GM19023 (cell line): ENCODE measurements at regions not wholly inside any gene's neighbourhood (a gene's known extent, or its start where the extent isn't known, plus 50 kb on each side); places are given as distances from the start of the nearest gene placed in this dataset.
"Not testable (repeated sequence)": the region's sequence is repeated elsewhere in the genome, so short reads cannot be mapped to it uniquely, and the experiment has no call there.

Source experiments
- ATAC-seq: cut with Tn5 transposase; IDR thresholded peaks from one replicate; pipeline ENCODE4 v1.9.1; 2021; ENCODE audit warnings: mild to moderate bottlenecking, moderate library complexity; ENCODE audit not compliant: unreplicated experiment

DNA sequence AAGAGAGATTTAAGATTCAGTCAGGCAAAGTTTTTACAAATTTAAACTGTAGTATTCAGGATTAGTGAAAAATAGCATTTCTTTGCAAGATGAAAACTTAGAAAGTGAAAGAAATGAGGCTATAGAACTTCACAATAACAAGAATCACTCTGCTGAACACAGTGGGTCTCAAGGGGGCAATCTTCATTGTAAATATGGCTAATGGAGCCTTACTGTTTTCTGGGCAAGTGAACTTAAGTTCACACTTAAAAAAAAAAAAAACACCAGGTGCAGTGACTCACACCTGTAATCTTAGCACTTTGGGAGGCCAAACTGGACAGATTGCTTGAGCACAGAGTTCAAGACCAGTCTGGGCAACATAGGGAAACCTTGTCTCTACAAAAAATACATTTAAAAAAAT lies 175.9 kb upstream of the SNX2 start:
- no peak for ATAC-seq

DNA sequence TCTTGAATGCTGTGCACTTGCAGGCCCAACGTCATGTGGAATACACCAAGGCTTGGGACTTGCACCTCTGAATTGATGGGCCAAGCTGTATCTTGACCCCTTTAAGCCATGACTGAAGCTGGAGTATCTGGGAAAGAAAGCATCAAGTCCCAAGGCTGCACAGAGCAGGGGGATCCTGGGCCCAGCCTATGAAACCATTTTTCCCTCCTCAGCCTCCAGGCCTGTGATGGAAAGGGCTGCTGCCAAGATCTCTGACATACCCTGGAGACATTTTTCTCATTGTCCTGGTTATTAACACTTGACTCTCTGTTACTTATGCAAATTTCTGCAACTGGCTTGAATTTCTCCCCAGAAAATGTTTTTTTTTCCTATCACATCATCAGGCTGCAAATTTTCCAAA lies 174.0 kb upstream of the SNX2 start:
- ATAC-seq, result no peak

DNA sequence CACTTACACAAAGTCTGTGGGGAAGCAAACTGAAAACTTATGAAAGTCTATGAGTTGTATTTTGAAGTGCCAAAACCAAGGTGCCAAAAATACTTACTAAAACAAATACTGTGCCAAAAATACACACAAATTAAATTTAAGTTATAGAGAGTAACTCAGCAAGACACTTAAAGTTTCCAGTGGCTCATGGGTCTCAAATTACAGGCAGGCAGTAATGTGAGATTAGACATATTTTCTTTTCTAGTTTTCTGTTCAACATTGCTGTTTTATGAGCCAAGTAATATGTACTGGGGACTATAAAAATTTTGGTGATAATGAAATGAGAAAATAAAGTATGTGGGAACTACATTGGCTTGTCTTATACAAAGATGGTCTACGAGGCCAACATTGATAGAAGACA lies 172.2 kb upstream of the SNX2 start:
- no peak for ATAC-seq

DNA sequence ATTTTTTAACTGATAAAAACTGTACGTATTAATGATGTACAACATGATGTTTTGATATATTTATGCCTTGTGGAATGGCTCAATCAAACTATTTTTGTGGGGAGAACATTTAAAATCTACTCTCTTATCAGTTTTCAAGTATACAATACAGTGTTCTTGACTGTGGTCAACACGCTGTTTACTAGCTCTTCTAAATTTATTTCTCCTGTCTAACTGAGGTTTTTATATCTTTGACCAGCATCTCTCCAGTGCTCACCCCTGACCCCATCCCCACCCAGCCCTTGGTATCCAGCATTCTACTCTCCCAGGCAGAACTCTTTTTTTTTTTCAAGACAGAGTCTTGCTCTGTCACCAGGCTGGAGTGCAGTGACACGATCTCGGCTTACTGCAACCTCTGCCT lies 169.6 kb upstream of the SNX2 start:
- no peak for ATAC-seq

DNA sequence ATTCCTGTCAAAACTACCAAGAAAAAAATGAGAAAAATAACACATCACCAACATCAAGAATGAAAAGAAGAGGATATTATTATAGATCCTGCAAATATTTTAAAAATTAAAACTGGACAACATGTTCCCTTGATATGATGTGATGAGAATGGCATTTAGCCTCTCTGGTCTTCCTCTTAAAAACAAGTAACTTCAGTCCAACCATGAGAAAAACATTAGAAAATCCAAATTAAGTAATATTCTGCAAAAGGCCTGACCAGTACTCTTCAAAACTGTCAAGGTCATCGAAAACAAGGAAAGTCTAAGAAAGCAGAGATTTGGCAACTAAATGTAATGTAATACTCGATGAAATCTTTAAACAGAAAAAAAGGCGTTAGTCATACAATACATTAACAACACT lies 167.1 kb upstream of the SNX2 start:
- ATAC-seq, result no peak

DNA sequence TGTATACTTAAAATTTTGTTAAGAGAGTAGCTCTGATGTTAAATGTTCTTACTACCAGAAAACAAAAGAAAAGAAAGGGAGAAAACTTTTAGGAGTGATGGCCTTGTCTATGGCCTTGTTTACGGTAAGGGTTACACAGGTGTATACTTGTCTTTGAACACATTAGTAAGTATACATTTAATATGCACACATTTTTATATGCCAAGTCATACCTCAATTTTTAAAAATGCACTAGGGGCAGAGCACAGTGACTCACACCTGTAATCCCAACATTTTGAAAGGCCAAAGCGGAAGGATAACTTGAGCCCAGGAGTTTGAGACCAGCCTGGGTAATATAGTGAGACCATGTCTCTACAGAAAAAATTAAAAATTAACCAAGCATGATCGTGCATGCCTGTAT lies 166.7 kb upstream of the SNX2 start:
- ATAC-seq, result no peak

DNA sequence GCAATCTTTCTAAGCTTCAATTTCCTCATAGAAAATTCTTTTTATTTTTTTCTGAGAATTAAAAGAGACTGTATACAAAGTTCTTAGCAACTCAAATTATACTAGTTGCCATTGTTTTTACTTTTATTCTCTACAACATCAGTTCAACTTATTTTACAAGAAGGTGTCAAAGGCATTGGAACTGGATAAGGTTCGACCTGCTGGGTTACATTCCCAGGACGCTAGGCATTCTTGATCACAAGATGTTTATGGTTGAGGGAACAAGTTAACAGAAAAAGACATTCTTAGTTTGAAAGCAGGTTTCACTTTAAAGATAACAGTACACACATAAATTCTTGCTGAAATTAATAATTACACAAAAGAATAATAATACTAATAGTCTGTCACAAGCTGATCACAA lies 163.5 kb upstream of the SNX2 start:
- no peak for ATAC-seq

DNA sequence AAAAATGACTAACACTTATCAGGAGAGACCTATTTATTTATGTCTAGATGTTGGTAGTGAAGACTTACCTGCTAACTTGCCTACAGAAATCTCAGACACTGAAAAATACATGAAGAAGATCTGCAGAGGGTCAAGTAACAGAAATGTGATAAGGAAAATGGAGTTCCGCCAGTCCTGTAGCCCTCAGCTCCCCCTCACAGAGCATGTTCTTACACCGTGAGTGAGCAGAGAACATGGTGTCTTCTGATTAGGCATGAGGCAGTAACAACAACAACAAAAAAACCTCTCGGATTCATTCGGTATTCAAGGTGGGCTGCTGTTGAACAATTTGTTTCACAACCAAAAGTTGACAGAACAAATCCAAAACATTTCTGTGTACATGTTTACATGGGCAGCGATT lies 162.0 kb upstream of the SNX2 start:
- ATAC-seq, result no peak

DNA sequence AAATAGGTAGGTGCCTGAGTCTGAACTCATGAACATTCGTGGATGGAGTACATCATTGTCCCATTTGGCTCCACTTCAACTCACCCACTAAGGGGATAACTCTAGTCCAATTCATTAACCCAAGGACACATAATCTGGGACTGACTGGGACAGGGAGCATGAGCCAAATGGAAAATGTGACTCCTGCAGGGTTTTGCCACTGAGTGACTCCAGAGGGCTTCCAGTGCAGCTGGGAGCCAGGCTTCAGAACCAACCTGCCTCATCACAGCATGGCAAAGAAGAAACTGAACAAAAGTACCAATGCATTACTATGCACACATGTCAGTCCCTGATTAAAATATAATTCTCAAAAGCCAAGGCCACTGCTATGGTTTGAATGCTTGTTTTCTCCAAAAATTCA lies 159.7 kb upstream of the SNX2 start:
- ATAC-seq, result no peak

DNA sequence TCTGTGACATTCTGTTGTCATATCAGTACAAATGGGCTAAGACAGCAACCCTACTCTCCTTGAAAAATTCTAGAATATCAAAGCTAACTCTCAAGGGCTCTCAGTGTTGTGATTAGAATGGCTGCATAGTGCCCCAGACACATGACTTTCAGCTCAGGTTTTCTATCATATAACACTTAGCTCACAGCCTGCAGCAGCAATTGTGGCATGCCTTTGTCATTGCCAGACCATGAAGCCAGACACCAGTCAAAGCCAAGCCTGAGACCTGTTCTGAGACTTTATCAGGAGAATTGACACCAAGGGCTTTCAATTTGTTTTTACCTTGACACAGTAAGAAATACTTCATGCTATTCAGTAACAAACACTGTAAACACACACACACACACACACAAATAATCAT lies 159.0 kb upstream of the SNX2 start:
- no peak for ATAC-seq

DNA sequence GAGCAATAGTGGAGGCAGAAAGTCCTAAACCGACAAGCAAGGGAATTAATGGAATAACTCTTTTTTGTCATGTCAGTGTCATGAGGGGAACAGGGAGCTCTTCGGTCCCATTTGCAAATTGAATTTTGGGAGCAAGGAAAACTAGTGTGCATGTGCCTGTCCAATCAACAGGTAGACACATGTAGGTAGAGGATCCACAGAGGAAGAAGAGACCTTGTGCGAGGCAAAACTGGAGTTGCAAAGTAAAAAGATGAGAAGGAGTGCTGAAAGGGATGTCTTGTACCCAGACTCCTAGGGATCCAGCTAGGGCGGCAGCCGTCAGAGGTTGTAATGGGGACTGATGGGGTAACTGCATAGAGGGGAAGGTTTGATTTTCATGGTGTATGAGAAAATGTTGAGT lies 156.8 kb upstream of the SNX2 start:
- not testable (repeated sequence) for ATAC-seq

DNA sequence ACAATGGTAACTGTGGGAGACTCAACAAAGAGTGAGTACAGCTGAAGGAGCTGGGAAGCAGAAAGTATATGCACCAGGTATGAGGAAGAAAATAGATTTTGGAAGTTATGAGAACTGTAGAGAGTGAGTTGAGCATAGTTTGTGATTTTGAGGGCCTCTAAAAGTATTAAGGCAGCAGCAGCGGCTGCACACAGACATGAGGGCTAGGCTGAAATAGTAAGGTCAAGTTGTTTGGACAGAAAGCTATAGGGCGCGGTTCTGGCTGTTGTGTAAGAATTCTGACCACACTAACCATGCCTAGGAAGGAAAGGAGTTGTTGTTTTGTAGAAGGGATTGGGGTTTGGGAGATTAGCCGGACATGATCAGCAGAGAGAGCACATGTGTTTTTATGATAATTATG lies 154.1 kb upstream of the SNX2 start:
- ATAC-seq, result not testable (repeated sequence)

DNA sequence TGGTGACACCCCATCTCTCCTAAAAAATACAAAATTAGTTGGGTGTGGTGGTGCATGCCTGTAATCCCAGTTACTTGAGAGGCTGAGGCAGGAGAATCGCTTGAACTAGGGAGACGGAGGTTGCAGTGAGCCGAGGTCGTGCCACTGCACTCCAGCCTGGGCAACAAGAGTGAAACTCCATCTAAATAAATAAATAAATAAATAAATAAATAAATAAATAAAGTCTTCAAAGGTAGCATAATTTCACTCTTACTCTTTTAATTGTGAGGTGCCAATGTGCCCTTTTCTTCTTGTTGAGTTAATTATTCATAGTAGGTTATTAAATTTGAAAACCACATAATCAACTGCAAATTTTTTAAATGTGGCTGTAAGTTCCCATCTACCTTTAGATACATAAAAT lies 146.2 kb upstream of the SNX2 start:
- not testable (repeated sequence) for ATAC-seq

DNA sequence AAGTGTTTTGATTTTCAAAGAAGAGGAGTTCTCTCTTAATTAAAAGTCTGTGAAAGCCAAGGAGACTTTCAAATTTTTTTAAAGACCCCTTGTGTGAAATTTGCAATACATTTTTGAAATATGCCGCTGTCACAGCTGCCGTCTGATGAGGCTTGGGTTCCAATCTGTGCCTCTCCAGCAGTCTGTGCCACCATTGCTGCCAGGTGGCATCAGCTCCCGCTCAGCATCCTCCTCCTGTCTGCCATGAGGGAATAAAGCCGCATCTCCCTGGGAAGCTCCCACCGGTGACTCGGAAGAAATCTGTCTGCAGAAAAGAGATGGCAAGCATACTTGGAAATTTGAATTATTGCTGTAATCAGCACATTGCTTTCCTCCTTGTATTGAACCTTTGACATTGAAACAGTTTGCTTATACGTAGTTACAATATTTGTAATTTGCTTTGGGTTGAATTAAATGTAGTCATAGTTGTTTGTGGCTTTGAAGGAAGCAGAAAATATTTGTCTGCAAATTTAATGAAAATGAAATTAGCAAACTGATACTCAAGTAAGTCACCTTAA lies 145.7 kb upstream of the SNX2 start:
- ATAC-seq, result no peak

DNA sequence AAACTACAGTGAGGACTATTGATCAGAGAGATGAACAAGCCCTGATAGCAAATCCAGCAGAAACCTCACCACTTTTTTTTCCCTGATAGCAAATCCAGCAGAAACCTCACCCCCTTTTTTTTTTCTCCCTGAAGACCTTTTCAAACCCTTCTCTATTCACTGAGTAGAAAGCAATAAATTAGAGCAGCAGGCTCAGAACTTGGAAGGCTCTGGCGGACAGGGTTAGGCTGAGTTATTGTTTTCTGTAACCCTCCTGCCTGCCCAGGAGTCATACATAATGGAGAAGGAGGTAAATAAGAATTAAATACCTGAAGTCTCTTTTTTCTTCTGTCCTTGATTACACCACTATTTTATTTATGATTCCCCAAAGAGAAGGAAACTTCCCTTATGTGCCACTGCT lies 136.3 kb upstream of the SNX2 start:
- ATAC-seq, result no peak

DNA sequence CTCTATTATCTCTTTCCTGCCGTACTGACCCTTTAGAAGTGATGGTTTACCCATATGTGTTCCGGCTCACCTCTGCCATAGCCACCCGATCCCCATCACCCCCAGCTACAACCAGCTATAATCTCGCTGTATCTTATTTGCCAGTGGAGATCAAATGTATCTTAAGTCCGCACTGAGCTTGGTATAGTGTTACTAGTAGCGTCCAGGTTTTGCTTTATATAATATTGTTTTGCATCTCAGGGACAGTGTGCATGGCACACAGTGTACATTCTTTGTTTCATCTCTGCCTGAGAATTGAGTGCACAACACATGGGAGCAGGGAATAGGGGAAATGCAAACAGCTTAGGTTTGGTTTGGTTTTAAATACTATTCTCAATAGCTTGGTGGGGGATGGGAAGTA lies 135.8 kb upstream of the SNX2 start:
- ATAC-seq, result no peak

DNA sequence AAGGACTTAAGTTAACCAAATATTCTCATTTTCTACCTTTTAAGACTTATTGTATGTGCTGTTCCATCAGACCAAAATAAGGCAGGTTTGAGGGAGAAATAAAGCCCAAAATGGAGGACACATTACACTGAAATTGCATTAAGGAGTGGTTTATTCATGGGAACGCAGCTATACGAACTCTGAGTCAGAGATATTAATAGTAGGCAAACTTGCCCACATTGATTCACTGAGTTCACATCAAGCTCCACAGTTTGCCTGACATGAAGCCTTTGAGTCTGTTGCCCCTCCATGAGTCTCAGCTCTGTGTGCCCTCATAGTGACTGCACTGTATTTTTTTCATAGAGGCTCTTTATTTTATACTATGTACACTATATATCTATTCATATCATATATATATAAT lies 135.0 kb upstream of the SNX2 start:
- no peak for ATAC-seq

DNA sequence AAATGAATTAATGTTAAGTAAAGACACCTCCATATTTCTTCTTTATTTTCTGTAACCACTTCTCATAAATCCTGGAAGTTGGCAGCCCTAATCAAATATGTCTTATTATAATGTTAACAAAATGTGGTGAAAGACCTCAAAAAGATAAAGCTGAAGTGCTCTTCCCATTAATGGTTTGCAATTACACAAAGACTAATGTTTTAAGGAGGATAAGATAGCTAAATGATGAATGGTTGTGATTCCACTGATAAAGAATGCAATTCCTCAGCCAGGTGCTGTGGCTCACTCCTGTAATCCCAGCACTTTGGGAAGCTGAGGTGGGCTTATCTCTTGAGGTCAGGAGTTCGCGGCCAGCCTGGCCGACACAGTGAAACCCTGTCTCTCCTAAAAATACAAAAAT lies 125.8 kb upstream of the SNX2 start:
- ATAC-seq, result no peak

DNA sequence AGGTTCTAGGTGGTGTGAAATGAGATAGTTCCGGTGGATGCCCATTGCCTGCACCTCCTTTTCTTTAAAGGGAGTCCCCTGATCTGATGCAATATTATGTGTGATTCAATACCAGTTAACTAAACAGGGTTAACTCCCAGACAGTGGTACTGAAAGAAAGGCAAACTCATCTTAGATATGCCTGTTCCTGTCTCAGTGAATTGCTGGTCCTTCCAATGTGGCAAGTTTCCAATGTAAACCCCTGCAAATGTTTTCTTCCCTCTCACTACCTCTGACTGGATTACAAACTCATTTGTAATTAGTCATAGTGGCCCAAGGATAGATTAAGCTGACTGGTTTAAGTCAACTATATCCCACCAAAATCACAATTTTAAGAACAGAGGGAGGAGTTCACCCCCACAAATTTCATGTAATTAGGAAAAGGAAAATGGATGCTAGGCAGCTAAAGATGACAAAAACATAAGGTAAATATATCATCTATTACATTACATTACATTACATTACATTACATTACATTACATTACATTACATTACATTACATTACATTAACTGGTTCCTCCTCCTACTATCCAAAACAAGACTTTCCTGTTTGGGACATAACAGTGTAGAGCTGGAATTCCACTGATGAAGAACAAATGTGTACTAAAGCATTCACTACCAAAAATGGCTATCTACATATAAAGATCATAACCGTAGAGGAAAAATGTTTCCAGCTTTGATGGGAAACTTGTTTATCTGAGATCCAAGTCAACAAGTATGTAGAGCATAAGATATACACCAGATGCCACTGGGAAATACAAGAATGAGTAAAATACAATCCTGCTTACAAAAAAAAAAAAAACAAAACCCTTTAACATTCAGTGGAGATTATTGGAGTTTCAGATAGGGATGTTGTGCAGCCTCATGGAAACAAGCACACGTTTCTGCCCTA lies 121.5 kb upstream of the SNX2 start:
- no peak for ATAC-seq

DNA sequence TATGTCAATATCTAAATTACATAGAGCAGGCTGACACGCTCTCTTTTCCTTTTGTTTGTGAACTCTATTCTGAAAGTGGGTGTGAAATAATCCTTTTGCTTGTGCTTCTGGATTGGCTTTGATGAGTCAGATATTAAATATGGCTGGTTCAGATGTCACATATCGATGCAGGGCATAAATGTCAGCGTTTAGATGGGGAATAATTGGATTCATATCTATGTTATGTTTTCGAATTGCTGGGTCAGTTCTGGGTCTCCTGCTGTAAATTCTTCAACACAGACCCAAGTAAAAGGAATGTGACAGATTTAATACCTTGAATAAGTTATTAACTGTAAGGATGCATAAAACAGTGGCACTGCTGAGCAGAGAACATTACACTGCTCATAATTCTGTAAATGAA lies 118.7 kb upstream of the SNX2 start:
- ATAC-seq, result no peak

DNA sequence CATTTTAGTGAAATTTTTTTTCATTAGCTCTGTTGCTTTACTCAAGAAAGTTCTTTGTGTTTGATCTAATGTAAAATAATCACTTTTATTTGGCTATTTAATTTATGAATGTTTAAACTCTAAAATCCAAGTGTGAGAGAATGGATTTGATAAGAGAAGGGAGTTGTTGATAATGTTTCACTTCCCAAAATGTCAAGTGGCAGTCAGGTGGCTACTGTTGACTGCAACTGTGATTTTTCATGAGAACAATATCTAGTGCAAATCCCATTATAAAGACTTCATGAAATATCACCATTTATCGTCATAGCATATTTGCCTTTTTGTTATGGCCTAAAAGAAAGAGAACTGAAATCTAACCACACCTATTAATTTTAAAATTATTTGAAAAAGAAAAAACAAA lies 118.3 kb upstream of the SNX2 start:
- ATAC-seq, result no peak

DNA sequence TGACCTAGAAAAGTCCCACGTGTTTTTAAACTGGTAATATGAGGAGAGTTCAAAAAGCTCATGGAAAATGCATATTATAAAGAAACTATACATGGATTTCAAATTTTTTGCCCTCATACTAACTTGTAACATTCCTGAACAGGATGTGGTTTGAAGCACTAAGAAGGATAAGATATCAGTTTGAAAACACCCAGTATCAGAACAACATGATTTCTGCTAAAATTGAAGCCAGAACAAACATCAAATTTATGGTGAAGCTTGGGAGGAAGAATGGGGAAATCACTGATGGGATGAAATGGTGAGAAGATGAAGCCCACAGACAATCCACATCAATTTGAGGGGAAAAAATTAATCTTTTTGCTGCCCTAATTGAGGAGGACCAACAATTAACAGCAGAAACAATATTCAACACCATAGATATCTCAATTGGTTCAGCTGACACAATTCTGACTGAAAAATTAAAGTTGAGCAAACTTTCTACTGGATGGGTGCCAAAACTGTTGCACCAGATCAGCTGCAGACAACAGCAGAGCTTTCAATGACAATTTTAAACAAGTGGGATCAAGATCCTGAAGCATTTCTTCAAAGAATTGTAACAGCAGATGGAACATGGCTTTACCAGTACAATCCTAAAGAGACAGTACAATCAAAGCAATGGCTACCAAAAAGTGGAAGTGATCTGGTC lies 113.2 kb upstream of the SNX2 start:
- ATAC-seq, result no peak
